Cardiac septum (tissue), 1 donor: ENCODE measurements at regions not wholly inside any gene's neighbourhood (a gene's known extent, or its start where the extent isn't known, plus 50 kb on each side); places are given as distances from the start of the nearest gene placed in this dataset.

ENCODE experiments used
- DNase-seq: peaks from one replicate; pipeline ENCODE4 v3.0.0-alpha.2; 2020; ENCODE audit warnings: low spot score
- intact Hi-C: fragments of 100-400 bp; cut with DNase I; formaldehyde crosslinking; loops from one replicate; pipeline ENCODE4 v1.14.0; 2022
- donor health status: DM: no; HTN: no; CAD: no.

- intact Hi-C loops: no loop called here
- DNase-seq: no peak
Observed at GRCh38 chr5:61916621-61917620, 389.1 kb upstream of the KIF2A start.

DNA sequence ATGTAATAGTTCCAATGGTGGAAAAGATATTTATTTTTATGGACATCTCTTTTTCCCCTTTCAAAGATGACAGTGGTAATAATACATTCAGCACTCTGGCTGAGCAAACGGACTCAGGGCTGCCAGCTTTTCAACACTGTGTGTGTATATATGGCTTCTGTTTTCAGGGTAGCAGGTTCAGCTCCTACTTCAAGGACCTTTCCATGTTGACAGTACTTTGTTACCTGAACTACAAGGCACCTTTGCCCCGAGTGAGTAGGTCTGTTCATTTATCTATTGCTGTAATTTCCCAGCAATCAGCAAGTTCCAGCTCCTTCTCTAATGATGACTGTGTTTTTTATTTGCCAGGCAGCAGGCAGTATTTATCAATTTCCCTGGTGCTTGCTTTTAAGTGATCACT is 387.4 kb upstream of the KIF2A start:
- intact Hi-C loops: no loop called here

DNA sequence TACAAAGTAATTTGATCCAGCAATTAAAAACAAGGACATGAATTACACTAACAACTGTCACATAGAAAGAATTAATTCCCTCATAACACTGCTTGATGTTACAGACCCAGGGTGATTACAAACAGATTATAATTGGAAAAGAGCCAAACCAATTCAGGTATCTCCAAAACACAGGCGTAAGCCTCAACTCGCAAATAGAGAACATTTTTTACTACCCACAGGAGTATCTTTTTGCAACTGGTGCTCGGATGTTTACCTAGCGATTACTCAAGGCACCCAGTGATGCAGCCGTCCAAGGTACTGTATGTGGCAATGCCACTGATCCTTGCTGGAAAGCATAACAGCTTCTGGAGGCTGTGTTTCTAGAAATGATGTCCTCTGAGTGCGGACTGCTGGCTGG is 386.1 kb upstream of the KIF2A start:
- no peak for DNase-seq
- intact Hi-C loops: no loop called here

More for the DNA sequence above, 387.4 kb upstream of the KIF2A start:
- no peak for DNase-seq

DNA sequence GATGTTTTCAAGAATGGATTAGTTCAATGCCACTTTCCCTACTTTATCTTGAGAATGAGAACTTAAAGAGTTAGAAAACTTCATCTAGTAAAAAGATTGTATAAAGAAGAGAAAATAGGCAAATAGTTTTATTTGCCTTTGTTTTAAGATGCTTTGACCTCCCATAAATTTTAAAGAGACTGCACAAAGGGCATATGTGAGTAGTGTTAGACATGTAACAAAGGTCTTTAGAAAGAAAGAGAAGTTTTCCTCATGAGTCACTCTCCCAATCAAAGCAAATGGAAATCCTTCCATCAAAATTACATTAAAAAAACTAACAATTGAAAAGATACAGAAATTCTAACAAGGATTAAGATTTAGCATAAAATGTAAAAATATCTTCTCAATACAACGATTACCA is 381.8 kb upstream of the KIF2A start:
- no peak for DNase-seq
- intact Hi-C loops: no loop called here

GRCh38 chr5:61926911-61927310 is 379.1 kb upstream of the KIF2A start:
- no peak for DNase-seq
- intact Hi-C loops: no loop called here

DNA sequence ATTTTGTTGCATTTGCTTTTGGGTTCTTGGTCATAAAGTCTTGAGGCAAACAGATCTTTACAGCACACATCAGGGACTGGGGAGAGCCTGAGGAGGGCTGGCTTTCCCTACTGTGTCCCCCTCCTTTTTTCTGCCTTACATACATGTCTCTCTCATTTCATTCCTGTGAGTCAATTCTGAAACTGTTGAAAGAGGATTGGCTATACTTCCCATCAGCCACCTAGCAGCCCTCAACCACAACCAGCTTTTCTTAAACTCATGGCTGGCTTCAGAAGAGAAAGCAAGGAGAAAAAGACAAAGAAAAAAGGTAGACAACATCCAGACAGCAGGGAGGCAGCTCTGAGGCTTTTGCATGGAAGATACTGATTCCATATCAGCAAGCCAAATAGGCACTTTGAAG is 374.8 kb upstream of the KIF2A start:
- no peak for DNase-seq
- intact Hi-C loops: loop anchor here (5.0 to 10.0 kb wide), 3 partner anchors 876 to 1264 kb away; no protein-coding TSS in a partner anchor

GRCh38 chr5:61933787-61934626 is 372.0 kb upstream of the KIF2A start:
- no peak for DNase-seq
- intact Hi-C loops: loop anchor here (5.0 to 10.0 kb wide), 3 partner anchors 879 to 1267 kb away; no protein-coding TSS in a partner anchor

GRCh38 chr5:61941637-61942036 is 364.4 kb upstream of the KIF2A start:
- intact Hi-C loops: no loop called here
- DNase-seq: no peak

GRCh38 chr5:61942462-61943049 is 363.4 kb upstream of the KIF2A start:
- intact Hi-C loops: no loop called here
- DNase-seq: no peak

GRCh38 chr5:61943713-61944112 is 362.3 kb upstream of the KIF2A start:
- intact Hi-C loops: no loop called here
- DNase-seq: no peak

GRCh38 chr5:61948151-61948550 is 357.9 kb upstream of the KIF2A start:
- intact Hi-C loops: no loop called here
- DNase-seq: no peak

DNA sequence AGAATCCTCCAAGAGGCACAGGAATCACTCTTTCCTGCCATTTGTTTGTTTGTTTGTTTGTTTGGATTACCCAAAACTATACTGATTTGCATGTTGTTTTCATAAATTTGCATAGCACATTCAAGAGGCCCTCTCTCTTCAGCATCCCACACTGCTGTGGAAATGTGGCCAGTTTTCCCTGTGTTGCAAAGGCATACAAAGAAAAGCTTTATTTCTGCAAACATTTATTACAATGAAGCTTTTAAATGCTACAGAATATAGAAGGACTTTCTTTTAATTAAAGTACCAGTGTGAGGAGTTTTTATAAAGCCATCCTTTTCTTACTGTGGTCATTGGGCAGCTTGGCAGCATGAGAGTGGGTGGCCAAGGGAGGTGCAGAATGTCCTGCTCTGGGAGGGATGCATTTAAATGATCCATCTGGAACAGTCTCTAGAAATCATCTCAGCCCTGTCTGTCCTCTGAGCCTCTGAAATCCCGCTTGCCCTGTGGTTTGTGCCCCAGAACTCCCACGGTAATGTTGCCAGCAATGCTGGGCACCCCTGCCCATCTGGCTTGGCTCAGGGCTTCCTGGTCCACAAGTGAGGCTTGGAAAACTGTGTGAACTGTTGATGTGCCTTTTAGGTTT is 356.8 kb upstream of the KIF2A start:
- intact Hi-C loops: no loop called here
- DNase-seq: no peak

GRCh38 chr5:61949679-61950435 is 356.1 kb upstream of the KIF2A start:
- DNase-seq: no peak
- intact Hi-C loops: no loop called here

DNA sequence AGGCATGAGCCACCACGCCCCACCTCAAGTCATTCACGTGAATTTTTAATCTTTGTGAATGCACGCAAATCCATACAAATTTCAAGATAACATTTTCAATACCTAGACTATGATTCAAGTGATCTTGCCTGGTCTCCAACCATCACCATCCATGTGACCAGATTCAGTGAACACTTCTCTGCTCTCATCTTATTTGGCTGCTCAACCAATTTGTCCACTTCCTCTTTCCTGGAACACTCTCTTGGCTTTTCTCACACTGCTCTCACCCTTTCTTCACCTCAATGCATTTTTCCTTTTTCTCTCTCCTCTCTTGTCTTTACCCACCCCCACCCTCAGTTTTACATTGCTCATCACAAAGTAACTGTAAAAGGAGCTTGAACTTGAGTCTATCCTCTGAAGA is 354.7 kb upstream of the KIF2A start:
- DNase-seq: no peak
- intact Hi-C loops: no loop called here

DNA sequence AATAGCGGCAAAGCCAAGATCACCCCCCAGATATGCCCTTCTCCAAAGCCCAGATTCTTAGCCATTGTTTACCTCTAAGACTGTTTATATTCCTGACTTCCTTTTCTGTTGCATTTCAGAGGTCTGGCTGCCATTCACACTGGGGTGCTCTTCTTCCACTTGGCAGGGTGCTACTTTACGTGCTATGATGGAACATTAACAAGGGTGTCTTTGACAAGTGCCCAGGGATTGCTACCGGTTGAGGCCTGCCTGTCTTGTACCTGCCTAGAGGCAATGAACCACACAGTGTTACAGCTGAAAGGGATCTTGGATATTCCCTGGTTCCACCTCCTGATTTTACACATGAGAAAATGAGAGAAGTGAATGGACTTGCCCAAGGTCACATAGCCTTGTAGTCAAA is 352.1 kb upstream of the KIF2A start:
- intact Hi-C loops: no loop called here

GRCh38 chr5:61964201-61964600 is 341.8 kb upstream of the KIF2A start:
- intact Hi-C loops: no loop called here
- DNase-seq: no peak

More for the DNA sequence above, 352.1 kb upstream of the KIF2A start:
- no peak for DNase-seq

GRCh38 chr5:61965069-61965468 is 340.9 kb upstream of the KIF2A start:
- DNase-seq: no peak
- intact Hi-C loops: no loop called here

- no peak for DNase-seq
- intact Hi-C loops: no loop called here
Observed at GRCh38 chr5:61965490-61965889, 340.5 kb upstream of the KIF2A start.
